Sigmoid colon (tissue), 3 donors: ENCODE measurements at regions not wholly inside any gene's neighbourhood (a gene's known extent, or its start where the extent isn't known, plus 50 kb on each side); places are given as distances from the start of the nearest gene placed in this dataset.

Source experiments
- POLR2A ChIP-seq, 2 donors: fragments of 450-650 bp; IDR thresholded peaks; one replicate each; pipeline ENCODE4 v1.6.1; 2016; ENCODE audit warnings: antibody characterized with exemption in 2 of 2, mild to moderate bottlenecking in 2 of 2, moderate library complexity in 2 of 2
- TF ChIP-seq, protein P1 (sequence below), 4 experiments: fragments of 450-650 bp in 3 of 4; fragments of 200-600 bp in 1 of 4; IDR thresholded peaks; one replicate each; pipeline ENCODE4 v1.5.1; 2016 to 2019; ENCODE audit warnings: antibody characterized with exemption in 4 of 4, mild to moderate bottlenecking in 3 of 4, moderate library complexity in 2 of 4

DNA sequence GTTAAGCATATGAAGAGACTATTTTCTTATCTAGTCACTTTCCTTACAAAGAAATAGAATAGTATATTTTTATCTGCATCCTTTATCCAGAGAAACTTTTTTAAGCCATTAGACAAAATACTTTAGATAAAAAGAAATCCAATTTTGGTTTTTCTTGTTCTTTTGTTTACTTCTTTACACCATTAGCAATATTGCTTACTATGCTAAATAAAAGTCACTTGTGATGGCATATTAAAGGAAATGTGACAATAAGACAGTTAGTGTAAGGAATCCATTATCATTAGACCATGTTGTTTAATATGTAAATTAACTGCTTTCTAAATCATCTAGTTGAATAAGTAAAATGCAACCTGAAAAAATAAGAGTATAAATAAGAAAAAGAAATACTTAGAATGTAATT, 2582.7 kb downstream of the ARAP2 start:
- TF ChIP-seq, protein P1, sequence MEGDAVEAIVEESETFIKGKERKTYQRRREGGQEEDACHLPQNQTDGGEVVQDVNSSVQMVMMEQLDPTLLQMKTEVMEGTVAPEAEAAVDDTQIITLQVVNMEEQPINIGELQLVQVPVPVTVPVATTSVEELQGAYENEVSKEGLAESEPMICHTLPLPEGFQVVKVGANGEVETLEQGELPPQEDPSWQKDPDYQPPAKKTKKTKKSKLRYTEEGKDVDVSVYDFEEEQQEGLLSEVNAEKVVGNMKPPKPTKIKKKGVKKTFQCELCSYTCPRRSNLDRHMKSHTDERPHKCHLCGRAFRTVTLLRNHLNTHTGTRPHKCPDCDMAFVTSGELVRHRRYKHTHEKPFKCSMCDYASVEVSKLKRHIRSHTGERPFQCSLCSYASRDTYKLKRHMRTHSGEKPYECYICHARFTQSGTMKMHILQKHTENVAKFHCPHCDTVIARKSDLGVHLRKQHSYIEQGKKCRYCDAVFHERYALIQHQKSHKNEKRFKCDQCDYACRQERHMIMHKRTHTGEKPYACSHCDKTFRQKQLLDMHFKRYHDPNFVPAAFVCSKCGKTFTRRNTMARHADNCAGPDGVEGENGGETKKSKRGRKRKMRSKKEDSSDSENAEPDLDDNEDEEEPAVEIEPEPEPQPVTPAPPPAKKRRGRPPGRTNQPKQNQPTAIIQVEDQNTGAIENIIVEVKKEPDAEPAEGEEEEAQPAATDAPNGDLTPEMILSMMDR (IDR thresholded peaks at IDR 0.05): no peak
- TF ChIP-seq POLR2A (IDR thresholded peaks at IDR 0.05): no peak
